ENCODE measurements at regions not wholly inside any gene's neighbourhood (a gene's known extent, or its start where the extent isn't known, plus 50 kb on each side); places are given as distances from the start of the nearest gene placed in this dataset.

DNA sequence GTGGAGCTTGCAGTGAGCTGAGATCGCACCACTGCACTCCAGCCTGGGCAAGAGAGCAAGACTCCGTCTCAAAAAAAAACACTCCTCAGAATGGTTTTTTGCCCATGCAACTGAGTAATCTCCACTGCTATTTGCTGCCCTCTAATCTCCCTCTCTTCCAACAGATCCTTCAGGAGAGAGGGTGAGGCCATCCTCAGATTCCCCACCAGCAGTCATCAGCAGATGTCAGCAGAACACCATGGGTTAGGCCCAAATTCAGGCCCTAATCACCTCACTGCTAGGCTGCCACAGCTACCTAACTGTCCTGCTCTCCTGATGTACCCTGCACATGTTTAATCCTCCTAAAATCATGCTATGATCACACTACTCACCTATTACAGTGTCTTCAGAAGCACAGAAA is 63.2 kb upstream of the BEND6 start:
- Histone ChIP-seq H3K4me2 (ENCODE audit: low read length) (no peak overlapping the region), H3K36me3 (ENCODE audit: insufficient read depth, low read length) (no peaks in the 10 kb centered on the region), H3K9me3 (ENCODE audit: low read length) (no peaks in the 10 kb centered on the region), H3K4me1 (ENCODE audit: insufficient read depth, low read length, severe bottlenecking) (no peaks in the 10 kb centered on the region), H3K9ac (ENCODE audit: low read length) (no peak overlapping the region), H2AFZ (ENCODE audit: low read length) (no peak overlapping the region), H3K4me3 (ENCODE audit: low read depth, low read length, poor library complexity, severe bottlenecking) (no peak overlapping the region), H3K27me3 (ENCODE audit: insufficient read depth, low read length) (no peaks in the 10 kb centered on the region), H3K27ac (ENCODE audit: low read depth, low read length, poor library complexity, severe bottlenecking) (no peak overlapping the region), H4K20me1 (ENCODE audit: insufficient read depth, low read length) (no peaks in the 10 kb centered on the region), H3K79me2 (ENCODE audit: insufficient read depth, low read length) (no peaks in the 10 kb centered on the region), H3F3A (ENCODE audit: insufficient read depth, low read length) (no peaks in the 10 kb centered on the region), H3K9me2 (ENCODE audit: low read depth, low read length) (no peaks in the 10 kb centered on the region)
- TF ChIP-seq, protein P1, sequence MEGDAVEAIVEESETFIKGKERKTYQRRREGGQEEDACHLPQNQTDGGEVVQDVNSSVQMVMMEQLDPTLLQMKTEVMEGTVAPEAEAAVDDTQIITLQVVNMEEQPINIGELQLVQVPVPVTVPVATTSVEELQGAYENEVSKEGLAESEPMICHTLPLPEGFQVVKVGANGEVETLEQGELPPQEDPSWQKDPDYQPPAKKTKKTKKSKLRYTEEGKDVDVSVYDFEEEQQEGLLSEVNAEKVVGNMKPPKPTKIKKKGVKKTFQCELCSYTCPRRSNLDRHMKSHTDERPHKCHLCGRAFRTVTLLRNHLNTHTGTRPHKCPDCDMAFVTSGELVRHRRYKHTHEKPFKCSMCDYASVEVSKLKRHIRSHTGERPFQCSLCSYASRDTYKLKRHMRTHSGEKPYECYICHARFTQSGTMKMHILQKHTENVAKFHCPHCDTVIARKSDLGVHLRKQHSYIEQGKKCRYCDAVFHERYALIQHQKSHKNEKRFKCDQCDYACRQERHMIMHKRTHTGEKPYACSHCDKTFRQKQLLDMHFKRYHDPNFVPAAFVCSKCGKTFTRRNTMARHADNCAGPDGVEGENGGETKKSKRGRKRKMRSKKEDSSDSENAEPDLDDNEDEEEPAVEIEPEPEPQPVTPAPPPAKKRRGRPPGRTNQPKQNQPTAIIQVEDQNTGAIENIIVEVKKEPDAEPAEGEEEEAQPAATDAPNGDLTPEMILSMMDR (IDR thresholded peaks at IDR 0.05; ENCODE audit: low read length), result no peak
- TF ChIP-seq EZH2 (IDR thresholded peaks at IDR 0.05; ENCODE audit: borderline replicate concordance, low read length), result no peak

DNA sequence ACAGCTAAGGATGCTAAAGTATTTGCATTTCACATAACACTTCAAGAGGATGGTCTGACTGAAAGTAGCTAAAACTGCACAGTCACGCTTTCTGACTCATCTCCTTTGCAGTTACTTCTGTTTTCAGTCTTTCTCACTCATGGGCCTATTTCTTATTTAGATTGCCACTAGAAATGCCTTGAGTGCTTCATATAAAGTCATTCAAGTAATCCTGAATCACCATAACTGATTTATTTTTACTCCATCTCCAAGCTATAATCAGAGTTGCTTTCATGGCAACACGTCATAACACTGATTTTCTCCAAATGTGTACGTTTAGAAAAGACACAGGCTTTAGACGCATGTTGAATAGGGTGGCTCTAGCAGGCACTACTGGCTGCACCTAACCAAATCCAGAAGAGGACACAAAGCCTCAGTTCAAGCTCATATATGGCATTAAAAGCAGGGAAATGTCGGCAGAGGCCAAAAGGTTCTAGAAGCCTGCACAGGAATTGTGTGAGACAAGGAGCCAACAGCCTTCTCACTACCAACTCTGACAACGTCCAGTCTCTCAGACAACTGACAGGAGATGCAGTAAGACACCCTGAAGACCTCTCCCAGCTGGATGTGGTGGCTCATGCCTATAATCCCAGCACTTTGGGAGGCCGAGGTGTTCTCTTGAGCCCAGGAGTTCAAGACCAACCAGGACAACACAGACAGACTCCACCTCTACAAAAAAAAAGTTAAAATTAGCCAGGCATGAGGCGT is 64.1 kb upstream of the BEND6 start:
- Histone ChIP-seq H3F3A (ENCODE audit: insufficient read depth, low read length) (no peaks in the 10 kb centered on the region), H3K4me1 (ENCODE audit: insufficient read depth, low read length, severe bottlenecking) (no peaks in the 10 kb centered on the region), H2AFZ (ENCODE audit: low read length) (no peak overlapping the region), H3K4me3 (ENCODE audit: low read depth, low read length, poor library complexity, severe bottlenecking) (no peak overlapping the region), H3K9me3 (ENCODE audit: low read length) (no peaks in the 10 kb centered on the region), H3K27ac (ENCODE audit: low read depth, low read length, poor library complexity, severe bottlenecking) (no peak overlapping the region), H3K4me2 (ENCODE audit: low read length) (no peak overlapping the region), H3K79me2 (ENCODE audit: insufficient read depth, low read length) (no peaks in the 10 kb centered on the region), H3K36me3 (ENCODE audit: insufficient read depth, low read length) (no peaks in the 10 kb centered on the region), H4K20me1 (ENCODE audit: insufficient read depth, low read length) (no peaks in the 10 kb centered on the region), H3K9me2 (ENCODE audit: low read depth, low read length) (no peaks in the 10 kb centered on the region), H3K9ac (ENCODE audit: low read length) (no peak overlapping the region), H3K27me3 (ENCODE audit: insufficient read depth, low read length) (no peaks in the 10 kb centered on the region)
- TF ChIP-seq, protein P1 (IDR thresholded peaks at IDR 0.05; ENCODE audit: low read length), result no peak

DNA sequence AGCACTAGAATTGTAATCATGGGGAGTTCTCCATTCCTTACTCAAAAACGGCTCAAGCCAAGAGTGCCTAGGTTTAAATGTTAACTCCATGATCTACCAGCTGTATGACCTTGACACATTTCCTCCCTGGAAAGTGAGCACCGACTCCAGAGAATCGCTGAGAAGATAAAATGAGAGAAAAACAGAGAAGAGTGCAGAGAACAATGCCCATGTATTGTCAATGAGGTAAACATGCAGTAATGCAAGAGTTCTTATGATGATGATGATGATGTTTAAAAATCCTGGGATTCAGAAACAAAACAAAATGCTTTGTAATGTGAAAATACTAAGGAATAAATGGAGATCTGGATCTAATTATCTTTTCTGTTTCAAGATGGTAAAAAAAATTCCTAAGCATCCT is 64.8 kb upstream of the BEND6 start:
- Histone ChIP-seq H3K27ac (ENCODE audit: low read depth, low read length, poor library complexity, severe bottlenecking) (no peak overlapping the region), H3K79me2 (ENCODE audit: insufficient read depth, low read length) (no peaks in the 10 kb centered on the region), H3K4me3 (ENCODE audit: low read depth, low read length, poor library complexity, severe bottlenecking) (no peak overlapping the region), H3K9me2 (ENCODE audit: low read depth, low read length) (no peaks in the 10 kb centered on the region), H3K9ac (ENCODE audit: low read length) (no peak overlapping the region), H2AFZ (ENCODE audit: low read length) (no peak overlapping the region), H3K36me3 (ENCODE audit: insufficient read depth, low read length) (no peaks in the 10 kb centered on the region), H4K20me1 (ENCODE audit: insufficient read depth, low read length) (no peaks in the 10 kb centered on the region), H3K27me3 (ENCODE audit: insufficient read depth, low read length) (no peaks in the 10 kb centered on the region), H3K4me1 (ENCODE audit: insufficient read depth, low read length, severe bottlenecking) (no peaks in the 10 kb centered on the region), H3F3A (ENCODE audit: insufficient read depth, low read length) (no peaks in the 10 kb centered on the region), H3K9me3 (ENCODE audit: low read length) (no peaks in the 10 kb centered on the region), H3K4me2 (ENCODE audit: low read length) (no peak overlapping the region)
- no peak for TF ChIP-seq EZH2 (IDR thresholded peaks at IDR 0.05; ENCODE audit: borderline replicate concordance, low read length)
- TF ChIP-seq, protein P1 (IDR thresholded peaks at IDR 0.05; ENCODE audit: low read length), result no peak

Data from OCI-LY1 (cell line).